GM18519 (cell line): ENCODE measurements at regions not wholly inside any gene's neighbourhood (a gene's known extent, or its start where the extent isn't known, plus 50 kb on each side); places are given as distances from the start of the nearest gene placed in this dataset.

Experiments used
- ATAC-seq: cut with Tn5 transposase; IDR thresholded peaks from one replicate; pipeline ENCODE4 v1.9.1; 2021; ENCODE audit warnings: mild to moderate bottlenecking, moderate library complexity; ENCODE audit not compliant: unreplicated experiment, low FRiP score

- no peak for ATAC-seq
Observed at GRCh38 chr4:161134795-161135194, 1029.0 kb downstream of the FSTL5 start.

GRCh38 chr4:161133586-161134276 lies 1030.1 kb downstream of the FSTL5 start:
- ATAC-seq, result no peak

- no peak for ATAC-seq
Observed at GRCh38 chr4:161132715-161133425, 1030.9 kb downstream of the FSTL5 start.

GRCh38 chr4:161121451-161121850 lies 1042.3 kb downstream of the FSTL5 start:
- no peak for ATAC-seq

GRCh38 chr4:161101881-161102280 lies 1061.9 kb downstream of the FSTL5 start:
- ATAC-seq, result no peak

GRCh38 chr4:161097821-161098220 lies 1066.0 kb downstream of the FSTL5 start:
- no peak for ATAC-seq

DNA sequence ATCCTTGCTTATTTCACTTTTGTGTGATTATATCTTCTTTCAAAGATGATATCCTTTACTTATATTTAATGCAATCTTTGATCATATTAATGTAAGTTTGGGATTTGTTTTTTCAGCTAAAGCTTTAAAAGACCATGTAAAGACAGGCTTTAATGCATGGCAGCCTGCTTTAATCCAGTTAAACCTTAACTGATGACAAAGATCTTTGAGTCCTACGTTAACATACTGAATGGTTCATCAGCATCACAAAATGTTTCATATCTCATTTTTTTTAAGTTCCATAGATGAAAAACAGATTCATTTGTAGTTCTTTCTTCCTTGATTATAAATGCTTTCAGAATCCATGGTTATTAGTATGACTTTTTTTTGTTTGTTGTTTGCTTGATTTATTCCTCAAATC lies 1102.8 kb downstream of the FSTL5 start:
- ATAC-seq, result no peak
